AG09319 (cell line): ENCODE measurements at regions not wholly inside any gene's neighbourhood (a gene's known extent, or its start where the extent isn't known, plus 50 kb on each side); places are given as distances from the start of the nearest gene placed in this dataset.
A peak's percentile ranks its signal among the peaks of the same experiment; 100 is the strongest.

ENCODE experiments used
- DNase-seq: peaks from one replicate; pipeline ENCODE4 v3.0.0-alpha.2; 2010; ENCODE audit warnings: low read depth; ENCODE audit errors: extremely low read depth
- CTCF ChIP-seq: IDR thresholded peaks from 2 replicates; pipeline ENCODE4 v1.5.1; 2011; ENCODE audit warnings: low read depth, mild to moderate bottlenecking, inconsistent platforms, low read length, moderate library complexity

- DNase-seq, result no peak
- no peak for TF ChIP-seq CTCF
Measured at GRCh38 chr7:22565315-22565811, 65.4 kb upstream of the STEAP1B start.

GRCh38 chr7:22564511-22565045 lies 64.6 kb upstream of the STEAP1B start:
- no peak for TF ChIP-seq CTCF
- no peak for DNase-seq

GRCh38 chr7:22563621-22564241 lies 63.7 kb upstream of the STEAP1B start:
- no peak for TF ChIP-seq CTCF
- DNase-seq, result no peak

- no peak for DNase-seq
- no peak for TF ChIP-seq CTCF
Measured at GRCh38 chr7:22563032-22563501, 63.1 kb upstream of the STEAP1B start.

- TF ChIP-seq CTCF, result no peak
- no peak for DNase-seq
Measured at GRCh38 chr7:22561895-22562593, 62.1 kb upstream of the STEAP1B start.

- TF ChIP-seq CTCF, result no peak
- DNase-seq, result peak; percentile 97
Measured at GRCh38 chr7:22561321-22561811, 61.4 kb upstream of the STEAP1B start.
